ENCODE measurements at regions not wholly inside any gene's neighbourhood (a gene's known extent, or its start where the extent isn't known, plus 50 kb on each side); places are given as distances from the start of the nearest gene placed in this dataset.

DNA sequence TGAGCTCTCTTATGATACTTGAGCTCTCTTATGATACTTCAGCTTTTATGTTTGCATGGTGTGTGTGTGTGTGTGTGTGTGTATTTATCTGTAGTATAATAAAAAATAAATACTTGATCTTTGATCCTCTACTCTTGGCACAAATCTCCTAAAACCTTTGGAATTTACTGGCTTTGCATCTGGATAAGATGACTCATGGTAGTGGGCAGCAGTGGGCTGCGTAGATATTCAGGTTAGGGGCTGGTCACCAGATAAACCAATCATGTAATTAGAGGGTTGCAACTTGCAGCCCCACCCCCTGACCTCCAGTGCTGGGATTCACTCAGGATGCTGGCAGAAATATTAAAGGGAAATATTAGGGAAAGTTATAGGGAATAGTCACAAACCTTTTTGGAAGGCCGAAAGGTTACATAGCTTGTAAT lies 151.9 kb upstream of the COL21A1 start:
- peak; percentile 88 for ATAC-seq
- Histone ChIP-seq H3K4me1 (ENCODE audit: insufficient read depth, low read length) (peaks cover 77% of the 10 kb centered on the region), H4K20me1 (ENCODE audit: insufficient read depth, low read length) (no peaks in the 10 kb centered on the region), H3K9me3 (ENCODE audit: low read length) (peaks cover 12% of the 10 kb centered on the region), H3K79me2 (ENCODE audit: insufficient read depth, low read length) (no peaks in the 10 kb centered on the region), H3K4me3 (replicated peaks in 1 of 3; ENCODE audit: insufficient read depth in 1 of 3, low read depth in 2 of 3, low read length in 3 of 3) (peak overlapping the region; percentile 11 to 52 (median 29); a peak in 3 of 6 replicates), H3K4me2 (ENCODE audit: low read depth, low read length) (peak overlapping the region; percentile 74), H2AFZ (ENCODE audit: low read length) (no peak overlapping the region), H3K27me3 (ENCODE audit: control insufficient read depth in 1 of 2, insufficient read depth in 2 of 2, low read length in 2 of 2) (no peaks in the 10 kb centered on the region), H3K9ac (ENCODE audit: insufficient read depth, low read depth, low read length) (peak overlapping the region; percentile 73), H3K27ac (ENCODE audit: extremely low read length, insufficient read depth, low read length) (peak overlapping the region; percentile 97), H3K36me3 (replicated peaks in 1 of 2; ENCODE audit: control insufficient read depth in 1 of 2, insufficient read depth in 2 of 2, low read length in 2 of 2) (no peaks in the 10 kb centered on the region)
- in situ Hi-C loops (cut with HindIII; ENCODE audit: extremely low pct_ligation_motif_present, low pct_unique_long_range_greater_than_20kb) (no loop called here), intact Hi-C loops (cut with micrococcal nuclease; ENCODE audit: unreplicated experiment) (loop anchor here (1.0 to 2.0 kb wide), 4 partner anchors 12 to 143 kb away; no protein-coding TSS in a partner anchor)
- peak; percentile 93 for DNase-seq (ENCODE audit: low spot score)
- 5% methylated on average over 2 of the region's 2 CpGs for WGBS (ENCODE audit: low lambda C conversion rate)
- no peak for FAIRE-seq
- BruUV-seq (replicated peaks), result no TSS peak
- ChIA-PET POLR2A (interaction anchor here (1.0 to 3.1 kb wide), 13 partner anchors 11 to 294 kb away, joined by 3 to 26 read pairs (median 6); no protein-coding TSS in a partner anchor), CTCF (ENCODE audit: low intra/inter-chr PET ratio, low total read pairs) (no interaction called here)
- no peak for TF ChIP-seq SMAD3 (CRISPR knock-in tag; IDR thresholded peaks at IDR 0.05)
- TF ChIP-seq GABPA (IDR thresholded peaks at IDR 0.05; ENCODE audit: low read depth, low read length), result no peak
- 0 out of 2 replicates have a peak, but pooled peaks have one; percentile 2 for TF ChIP-seq GABPA (CRISPR knock-in tag; IDR thresholded peaks at IDR 0.05; ENCODE audit: low read depth)
- no peak for TF ChIP-seq RFXAP (CRISPR knock-in tag; IDR thresholded peaks at IDR 0.05; ENCODE audit: borderline replicate concordance)
- no peak for TF ChIP-seq SNAI1 (CRISPR knock-in tag; IDR thresholded peaks at IDR 0.05; ENCODE audit: borderline replicate concordance)
- no peak for TF ChIP-seq NFE2L2 (IDR thresholded peaks at IDR 0.05; ENCODE audit: low read length)
- no peak for TF ChIP-seq TBL1XR1 (IDR thresholded peaks at IDR 0.05; ENCODE audit: borderline replicate concordance, low read length, partially characterized antibody)
- TF ChIP-seq ZNF337 (CRISPR knock-in tag; IDR thresholded peaks at IDR 0.05; ENCODE audit: borderline replicate concordance, low read depth), result no peak
- TF ChIP-seq, protein P1, sequence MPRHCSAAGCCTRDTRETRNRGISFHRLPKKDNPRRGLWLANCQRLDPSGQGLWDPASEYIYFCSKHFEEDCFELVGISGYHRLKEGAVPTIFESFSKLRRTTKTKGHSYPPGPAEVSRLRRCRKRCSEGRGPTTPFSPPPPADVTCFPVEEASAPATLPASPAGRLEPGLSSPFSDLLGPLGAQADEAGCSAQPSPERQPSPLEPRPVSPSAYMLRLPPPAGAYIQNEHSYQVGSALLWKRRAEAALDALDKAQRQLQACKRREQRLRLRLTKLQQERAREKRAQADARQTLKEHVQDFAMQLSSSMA (CRISPR knock-in tag; IDR thresholded peaks at IDR 0.05), result 0 out of 2 replicates have a peak, but pooled peaks have one; percentile 8
- TF ChIP-seq RXRB (CRISPR knock-in tag; IDR thresholded peaks at IDR 0.05; ENCODE audit: borderline replicate concordance), result no peak
- TF ChIP-seq, protein P2, sequence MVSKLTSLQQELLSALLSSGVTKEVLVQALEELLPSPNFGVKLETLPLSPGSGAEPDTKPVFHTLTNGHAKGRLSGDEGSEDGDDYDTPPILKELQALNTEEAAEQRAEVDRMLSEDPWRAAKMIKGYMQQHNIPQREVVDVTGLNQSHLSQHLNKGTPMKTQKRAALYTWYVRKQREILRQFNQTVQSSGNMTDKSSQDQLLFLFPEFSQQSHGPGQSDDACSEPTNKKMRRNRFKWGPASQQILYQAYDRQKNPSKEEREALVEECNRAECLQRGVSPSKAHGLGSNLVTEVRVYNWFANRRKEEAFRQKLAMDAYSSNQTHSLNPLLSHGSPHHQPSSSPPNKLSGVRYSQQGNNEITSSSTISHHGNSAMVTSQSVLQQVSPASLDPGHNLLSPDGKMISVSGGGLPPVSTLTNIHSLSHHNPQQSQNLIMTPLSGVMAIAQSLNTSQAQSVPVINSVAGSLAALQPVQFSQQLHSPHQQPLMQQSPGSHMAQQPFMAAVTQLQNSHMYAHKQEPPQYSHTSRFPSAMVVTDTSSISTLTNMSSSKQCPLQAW (CRISPR knock-in tag; IDR thresholded peaks at IDR 0.05), result no peak
- peak in 1 of 2 experiments; percentile 40; a peak in 1 of 4 replicates for TF ChIP-seq EP300 (IDR thresholded peaks at IDR 0.05; ENCODE audit: low read depth in 2 of 2, low read length in 2 of 2)
- no peak for TF ChIP-seq EP300 (CRISPR knock-in tag; IDR thresholded peaks at IDR 0.05; ENCODE audit: borderline replicate concordance)
- TF ChIP-seq, protein P3, sequence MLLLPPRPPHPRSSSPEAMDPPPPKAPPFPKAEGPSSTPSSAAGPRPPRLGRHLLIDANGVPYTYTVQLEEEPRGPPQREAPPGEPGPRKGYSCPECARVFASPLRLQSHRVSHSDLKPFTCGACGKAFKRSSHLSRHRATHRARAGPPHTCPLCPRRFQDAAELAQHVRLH (CRISPR knock-in tag; IDR thresholded peaks at IDR 0.05; ENCODE audit: borderline replicate concordance, low read depth), result no peak
- TF ChIP-seq SP2 (CRISPR knock-in tag; IDR thresholded peaks at IDR 0.05), result no peak
- no peak for TF ChIP-seq SALL2 (CRISPR knock-in tag; IDR thresholded peaks at IDR 0.05)
- TF ChIP-seq TCF12 (IDR thresholded peaks at IDR 0.05), result no peak
- TF ChIP-seq TCF12 (CRISPR knock-in tag; IDR thresholded peaks at IDR 0.05), result no peak
- TF ChIP-seq MXI1 (IDR thresholded peaks at IDR 0.05; ENCODE audit: borderline replicate concordance, low read depth, low read length), result no peak
- TF ChIP-seq YY1 (IDR thresholded peaks at IDR 0.05; ENCODE audit: insufficient read depth, insufficient replicate concordance, low read depth, low read length), result no peak
- no peak for TF ChIP-seq GATAD2A (CRISPR knock-in tag; IDR thresholded peaks at IDR 0.05)
- no peak for TF ChIP-seq ZNF101 (CRISPR knock-in tag; IDR thresholded peaks at IDR 0.05; ENCODE audit: borderline replicate concordance, low read depth)
- TF ChIP-seq, protein P4, sequence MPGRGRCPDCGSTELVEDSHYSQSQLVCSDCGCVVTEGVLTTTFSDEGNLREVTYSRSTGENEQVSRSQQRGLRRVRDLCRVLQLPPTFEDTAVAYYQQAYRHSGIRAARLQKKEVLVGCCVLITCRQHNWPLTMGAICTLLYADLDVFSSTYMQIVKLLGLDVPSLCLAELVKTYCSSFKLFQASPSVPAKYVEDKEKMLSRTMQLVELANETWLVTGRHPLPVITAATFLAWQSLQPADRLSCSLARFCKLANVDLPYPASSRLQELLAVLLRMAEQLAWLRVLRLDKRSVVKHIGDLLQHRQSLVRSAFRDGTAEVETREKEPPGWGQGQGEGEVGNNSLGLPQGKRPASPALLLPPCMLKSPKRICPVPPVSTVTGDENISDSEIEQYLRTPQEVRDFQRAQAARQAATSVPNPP (CRISPR knock-in tag; IDR thresholded peaks at IDR 0.05), result no peak
- TF ChIP-seq LCORL (IDR thresholded peaks at IDR 0.05), result peak; percentile 19; the same call in 1 of the 2 replicates
- TF ChIP-seq LCORL (CRISPR knock-in tag; IDR thresholded peaks at IDR 0.05), result no peak

All from HepG2 (cell line).